HG03066 (cell line): ENCODE measurements at regions not wholly inside any gene's neighbourhood (a gene's known extent, or its start where the extent isn't known, plus 50 kb on each side); places are given as distances from the start of the nearest gene placed in this dataset.

Source experiments
- ATAC-seq: cut with Tn5 transposase; IDR thresholded peaks from one replicate; pipeline ENCODE4 v1.9.1; 2021; ENCODE audit warnings: low read depth; ENCODE audit not compliant: unreplicated experiment

DNA sequence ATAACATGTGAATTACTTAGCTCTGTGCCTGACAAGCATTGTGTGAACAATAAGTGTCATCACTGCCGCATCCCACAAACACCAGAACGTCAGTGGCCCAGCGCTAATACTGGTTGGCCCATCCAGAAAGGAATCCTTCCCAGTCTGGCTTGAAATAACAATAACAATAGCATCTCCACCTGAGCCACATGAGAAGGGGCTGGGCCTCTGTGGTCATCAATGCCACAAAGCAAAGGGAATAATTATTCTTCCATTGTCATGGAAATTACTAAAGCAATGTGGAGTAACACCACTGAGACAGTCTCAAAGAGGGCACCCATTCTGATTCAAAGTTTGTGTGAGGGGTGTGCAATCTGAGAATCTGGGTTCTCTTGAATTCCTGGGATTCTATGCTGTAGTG lies 105.7 kb upstream of the INHBA start:
- no peak for ATAC-seq

DNA sequence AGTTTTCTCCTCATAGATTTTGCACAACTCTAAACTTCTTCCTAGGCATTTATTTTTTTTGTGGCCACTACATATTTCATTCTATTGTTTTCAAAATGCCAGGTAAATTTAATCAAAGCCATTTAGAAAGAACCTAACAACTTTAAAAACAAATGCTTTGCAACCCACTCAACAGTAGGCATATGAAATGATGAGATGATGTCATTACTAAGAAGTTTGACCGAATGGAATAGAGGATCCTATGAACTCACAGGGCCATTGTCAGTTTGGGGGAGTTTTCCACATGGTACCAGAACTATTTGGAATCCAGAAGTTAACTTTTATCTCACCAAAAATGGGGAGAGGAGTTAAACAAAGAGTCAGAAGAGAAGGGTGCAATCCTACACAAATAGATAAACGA lies 100.7 kb upstream of the INHBA start:
- no peak for ATAC-seq

DNA sequence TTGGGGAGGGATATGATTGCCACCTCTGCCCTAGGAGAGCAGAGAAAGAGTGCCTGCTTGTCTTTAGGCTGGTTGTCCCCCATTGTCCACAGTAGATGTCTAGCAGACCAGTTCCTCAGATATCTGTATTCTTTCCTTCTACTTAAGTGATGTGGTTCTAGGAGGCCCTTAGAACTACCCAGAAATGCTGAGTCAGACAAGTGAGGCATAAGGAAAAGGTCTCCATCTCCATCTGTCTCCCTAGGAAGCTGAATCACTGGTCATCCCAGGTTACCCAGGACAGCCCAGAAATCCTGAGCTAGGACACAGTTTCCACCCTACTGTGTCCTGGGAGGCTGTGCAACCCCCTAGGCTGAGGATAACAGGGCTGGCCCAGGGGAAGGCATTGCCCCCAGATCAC lies 93.4 kb upstream of the INHBA start:
- no peak for ATAC-seq

DNA sequence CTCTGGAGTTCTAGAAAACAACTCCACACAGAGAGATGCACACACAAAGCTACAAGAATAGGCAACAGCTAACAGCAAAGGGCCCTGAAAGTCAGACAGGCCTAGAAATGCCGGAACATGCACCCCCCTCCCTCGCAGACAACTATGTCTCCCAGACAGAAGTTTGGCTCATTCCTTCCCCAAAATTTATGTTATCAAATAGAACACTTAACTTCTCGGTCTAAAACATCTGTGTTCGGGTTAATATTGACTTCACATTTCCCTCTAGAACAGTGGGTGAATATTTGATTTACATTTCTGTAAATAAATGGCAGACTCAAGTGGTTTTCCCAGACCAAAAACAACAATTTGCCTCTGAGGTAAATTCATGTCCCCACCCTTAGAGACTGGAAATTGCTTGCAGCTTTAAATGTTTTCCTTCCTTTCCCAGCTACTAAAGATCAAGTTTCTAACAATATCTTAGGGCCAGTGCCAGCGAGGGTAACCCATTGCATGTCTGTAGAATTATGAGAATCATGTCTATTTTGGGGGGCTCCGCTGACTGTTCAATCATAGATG lies 92.5 kb upstream of the INHBA start:
- no peak for ATAC-seq

DNA sequence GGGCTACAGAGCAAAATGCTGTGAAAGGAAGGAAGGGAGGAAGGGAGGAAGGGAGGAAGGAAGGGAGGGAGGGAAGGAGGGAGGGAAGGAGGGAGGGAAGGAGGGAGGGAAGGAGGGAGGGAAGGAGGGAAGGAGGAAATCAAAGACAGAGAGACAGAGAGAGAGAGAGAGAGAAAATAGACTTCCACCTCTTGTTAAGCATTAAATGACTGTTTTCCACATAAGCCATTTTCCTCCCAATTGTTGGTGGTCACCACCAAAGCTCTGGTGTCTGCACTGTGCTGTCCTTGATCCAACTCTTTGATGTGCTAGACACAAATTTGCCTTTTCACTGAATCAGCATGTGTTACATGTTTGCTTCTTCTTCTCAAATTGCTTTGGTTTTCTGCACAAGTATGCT lies 90.7 kb upstream of the INHBA start:
- ATAC-seq = no peak

DNA sequence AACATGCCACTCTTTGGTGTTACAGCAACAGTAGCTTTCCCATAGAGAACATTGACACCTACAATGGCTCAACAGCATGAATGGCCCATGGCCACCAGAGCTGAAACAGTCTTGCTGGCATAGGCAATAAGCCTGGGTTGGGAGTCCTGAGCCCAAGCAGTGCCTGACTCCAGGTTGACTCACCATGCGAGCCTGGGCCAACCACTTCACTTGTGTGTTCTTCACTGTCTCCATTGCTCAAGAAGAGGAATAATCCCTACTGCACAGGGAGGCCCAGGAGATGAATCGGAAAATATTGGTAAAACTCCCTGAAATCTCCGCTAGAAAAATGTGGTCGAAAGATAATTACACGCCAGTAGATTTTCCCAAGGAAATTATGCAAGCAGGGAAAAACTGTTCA lies 89.2 kb upstream of the INHBA start:
- no peak for ATAC-seq

DNA sequence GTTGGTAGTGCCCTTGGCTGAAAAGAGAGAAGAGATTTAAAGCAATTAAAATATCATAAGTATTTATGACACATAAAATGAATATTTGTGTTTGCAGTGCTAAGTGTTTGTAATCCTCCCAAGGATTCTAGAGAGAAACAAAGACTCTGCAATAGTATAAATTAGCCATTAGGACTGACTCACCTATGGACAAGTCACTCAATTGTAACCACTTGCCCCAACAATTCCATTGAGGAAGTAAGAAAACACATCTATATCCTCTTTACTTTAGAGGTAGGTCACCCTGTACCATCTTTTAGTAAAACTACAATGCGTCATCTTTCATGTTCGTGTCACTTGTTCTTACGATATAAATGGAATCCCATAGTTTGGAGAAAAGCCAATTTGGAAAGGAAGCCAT lies 85.7 kb upstream of the INHBA start:
- ATAC-seq = no peak

DNA sequence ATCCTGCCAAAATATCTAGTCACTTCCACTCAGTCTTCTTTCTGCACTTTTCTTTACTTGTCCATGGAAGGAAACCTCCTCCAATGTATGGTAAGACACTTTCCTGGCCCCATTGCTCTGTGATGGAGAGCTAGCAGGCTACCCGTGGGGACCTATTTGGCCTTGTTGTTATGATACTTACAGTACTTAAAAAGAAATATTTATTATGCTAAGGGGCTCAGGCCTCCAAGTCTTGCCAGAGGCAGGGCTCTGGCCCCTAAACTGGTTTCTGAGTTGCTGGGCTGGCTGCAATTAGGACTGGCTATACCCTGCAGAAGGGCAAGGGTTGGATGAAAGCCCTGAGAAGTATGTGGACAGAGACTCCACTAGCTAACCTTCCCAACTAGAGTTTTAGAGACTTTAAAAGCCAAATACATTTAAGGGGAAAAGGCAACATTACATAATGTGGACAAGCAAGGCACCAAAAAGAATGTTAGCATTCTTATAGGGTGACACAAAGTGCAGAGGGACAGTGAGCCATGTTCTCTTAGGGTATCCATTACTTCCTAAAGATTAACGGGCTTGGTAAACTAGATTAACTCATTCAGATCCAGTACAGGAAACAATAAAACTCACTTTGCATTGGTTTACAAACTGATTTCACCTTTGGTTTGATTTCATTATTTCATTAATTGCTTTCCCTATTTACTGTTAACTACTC lies 84.9 kb upstream of the INHBA start:
- ATAC-seq = no peak

DNA sequence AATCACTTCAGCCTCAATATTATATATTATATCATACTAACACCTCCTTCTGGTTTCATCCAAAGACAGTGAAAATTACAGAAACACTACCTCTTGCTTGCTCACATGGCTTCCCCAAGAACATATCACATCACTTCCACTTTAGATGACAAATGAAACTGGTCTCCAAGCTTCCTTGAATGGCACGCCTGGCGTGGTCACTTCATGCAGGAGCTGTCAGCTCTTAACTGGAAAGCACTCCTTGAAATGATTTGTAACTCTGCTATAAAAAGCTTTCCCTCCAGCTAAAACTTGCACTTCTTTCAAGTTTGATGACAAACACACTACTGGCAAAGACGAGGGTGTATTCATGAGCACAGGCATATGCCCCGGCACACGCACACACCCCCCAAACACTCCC lies 84.1 kb upstream of the INHBA start:
- no peak for ATAC-seq

DNA sequence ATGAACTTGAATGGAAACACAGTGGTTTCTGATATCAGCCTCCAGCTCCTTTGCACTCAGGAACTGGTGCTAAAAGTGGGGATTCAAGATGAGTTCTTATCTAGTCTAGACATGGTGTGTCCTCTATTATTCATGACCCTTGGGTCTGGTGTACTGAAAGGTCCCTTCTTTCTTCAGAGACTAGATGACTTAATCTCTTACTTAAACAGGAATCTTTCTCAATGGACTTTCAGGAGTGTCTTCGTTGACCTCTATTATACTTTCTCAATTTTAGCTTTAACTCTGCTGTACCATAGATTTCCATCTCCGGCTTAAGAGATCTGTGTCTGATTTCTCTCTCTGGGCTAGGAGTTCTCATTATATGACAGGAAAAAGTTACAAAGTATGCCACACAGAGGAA lies 83.5 kb upstream of the INHBA start:
- no peak for ATAC-seq

DNA sequence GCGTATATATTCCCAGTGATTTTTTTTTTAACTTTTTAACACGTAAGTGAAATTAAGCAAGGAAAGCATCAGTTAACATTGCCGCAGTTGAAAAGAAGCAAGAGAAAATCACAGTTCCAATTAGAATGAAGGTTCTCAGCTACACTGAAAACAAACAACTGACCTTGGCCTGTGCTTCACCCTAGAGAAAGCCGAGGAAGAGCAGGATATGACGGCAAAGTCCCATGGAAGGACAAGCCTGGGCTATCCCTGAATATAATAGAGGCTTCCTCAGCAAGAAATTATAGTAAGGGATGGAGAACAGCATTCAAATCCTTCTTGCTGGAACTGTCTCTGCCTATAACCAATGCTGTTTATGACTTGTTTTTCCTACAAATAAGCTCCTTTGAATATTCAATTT lies 83.0 kb upstream of the INHBA start:
- no peak for ATAC-seq

DNA sequence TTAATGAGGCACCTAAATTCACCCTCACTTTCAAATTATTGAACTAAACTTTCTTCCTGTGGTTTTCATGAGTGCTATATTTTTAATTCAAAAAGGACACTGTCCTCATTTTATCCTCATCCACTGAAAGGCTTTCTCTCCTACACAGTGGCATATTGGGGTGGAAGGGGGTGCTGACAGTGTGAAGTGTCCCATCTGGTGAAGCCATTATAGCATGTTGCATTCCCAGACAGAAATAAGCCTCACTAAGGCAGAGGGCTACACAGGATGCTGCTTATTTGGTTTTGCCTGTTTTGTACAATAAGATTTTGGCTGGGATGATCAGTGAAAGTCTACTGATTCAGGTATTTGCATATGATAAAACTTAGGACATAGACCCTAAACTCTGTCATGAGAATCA lies 82.4 kb upstream of the INHBA start:
- ATAC-seq = no peak

DNA sequence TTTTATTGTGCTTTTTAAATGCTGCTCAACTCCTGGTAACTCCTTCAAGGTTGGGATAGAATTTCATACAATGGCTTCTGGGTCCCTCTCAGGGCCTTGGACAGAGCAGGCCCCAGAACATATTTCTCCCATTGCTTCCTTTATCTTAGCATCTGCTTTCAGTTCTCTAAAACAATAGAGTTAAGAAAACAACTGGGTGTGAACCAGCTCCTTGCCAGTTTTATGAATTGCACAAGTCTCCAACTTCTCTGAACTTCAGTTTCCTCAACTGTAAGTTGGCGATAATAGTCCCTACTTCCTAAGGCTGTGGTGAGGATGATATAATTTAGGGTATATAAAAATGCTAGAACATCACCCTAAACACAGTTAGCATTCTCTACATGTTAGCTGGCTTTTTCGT lies 77.0 kb upstream of the INHBA start:
- no peak for ATAC-seq

DNA sequence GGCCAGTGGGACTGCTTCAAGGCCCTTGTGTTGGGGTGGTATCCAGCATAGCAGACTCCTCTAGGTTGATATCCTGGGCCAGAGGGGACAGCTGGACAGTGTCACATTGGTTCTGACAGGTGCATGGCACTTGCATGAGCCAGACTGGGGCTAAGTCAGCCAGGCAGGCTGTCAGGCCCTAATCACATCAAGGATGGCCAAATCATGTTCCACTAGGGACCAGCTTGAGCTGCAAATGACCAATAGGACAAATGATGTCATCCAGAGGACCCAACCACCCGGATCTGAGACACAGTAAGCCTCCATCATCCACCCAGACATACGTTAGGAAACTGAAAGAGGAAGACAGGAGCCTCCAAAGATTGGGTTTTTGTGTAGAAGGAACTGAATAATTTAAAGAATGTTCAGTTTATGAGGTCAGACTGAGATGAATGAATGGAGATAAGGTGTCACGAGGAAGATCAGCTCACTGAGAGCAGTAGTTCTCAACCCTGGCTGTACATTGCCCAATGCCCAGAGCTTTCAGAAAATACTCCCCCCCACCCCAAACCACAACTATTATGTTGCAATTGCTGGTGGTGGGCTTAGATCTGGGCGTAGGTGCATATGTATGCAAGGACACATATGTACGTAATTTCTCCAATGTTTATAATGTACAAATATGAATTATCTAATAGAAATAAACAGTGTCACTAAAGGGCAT lies 75.2 kb upstream of the INHBA start:
- ATAC-seq = no peak

DNA sequence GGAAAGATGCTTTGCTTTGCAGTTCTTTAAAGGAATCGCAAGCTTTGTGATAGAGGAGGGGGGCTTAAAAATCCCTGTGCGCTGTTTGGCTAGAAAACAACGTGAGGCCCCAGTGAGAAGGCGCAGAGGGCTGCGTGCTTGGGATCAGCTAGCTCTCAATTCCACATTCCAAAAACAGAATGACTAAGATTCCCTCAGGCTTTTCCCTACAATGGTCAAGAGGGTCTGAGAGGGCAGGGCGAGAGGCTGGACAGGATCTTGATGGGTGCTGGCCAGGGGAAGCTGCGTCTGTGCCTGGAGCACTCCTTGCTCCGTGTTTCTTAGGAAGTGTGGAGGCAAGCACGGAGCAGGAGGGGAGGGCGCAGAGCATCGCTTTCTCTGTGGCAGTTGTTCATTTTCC lies 72.1 kb upstream of the INHBA start:
- ATAC-seq = no peak

DNA sequence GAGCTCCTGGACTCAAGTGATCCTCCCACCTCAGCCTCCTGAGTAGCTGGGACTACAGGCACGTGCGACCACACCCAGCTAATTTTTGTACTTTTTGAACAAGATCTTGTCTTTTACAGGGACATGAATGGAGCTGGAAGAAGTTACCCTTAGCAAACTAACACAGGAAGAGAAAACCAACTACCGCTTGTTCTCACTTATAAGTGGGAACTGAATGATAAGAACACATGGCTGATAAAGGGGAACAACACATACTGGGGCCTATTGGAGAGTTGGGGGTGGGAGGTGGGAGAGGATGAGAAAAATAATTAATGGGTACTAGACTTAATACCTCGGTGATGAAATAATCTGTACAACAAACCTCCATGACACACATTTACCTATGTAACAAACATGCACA lies 70.9 kb upstream of the INHBA start:
- ATAC-seq = no peak

DNA sequence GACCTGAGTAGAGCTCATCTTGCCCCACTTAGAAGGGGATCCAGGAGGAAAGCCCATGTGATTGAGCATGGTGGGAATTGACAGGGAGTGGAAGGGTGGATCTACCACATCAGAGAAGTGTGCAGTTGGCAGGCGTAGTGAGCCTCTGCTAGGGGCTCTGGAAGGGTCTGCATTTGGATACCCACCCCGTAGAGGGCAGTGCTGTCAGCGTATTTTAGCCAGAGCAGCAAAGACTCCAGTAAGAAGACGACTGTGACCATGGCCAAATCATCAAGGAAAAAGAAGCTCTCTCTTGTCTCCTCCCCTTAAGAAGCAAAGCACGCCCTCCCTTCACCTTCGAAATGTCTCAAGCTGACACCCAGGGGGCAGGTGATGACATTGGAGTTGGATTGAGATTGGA lies 68.8 kb upstream of the INHBA start:
- ATAC-seq = no peak

DNA sequence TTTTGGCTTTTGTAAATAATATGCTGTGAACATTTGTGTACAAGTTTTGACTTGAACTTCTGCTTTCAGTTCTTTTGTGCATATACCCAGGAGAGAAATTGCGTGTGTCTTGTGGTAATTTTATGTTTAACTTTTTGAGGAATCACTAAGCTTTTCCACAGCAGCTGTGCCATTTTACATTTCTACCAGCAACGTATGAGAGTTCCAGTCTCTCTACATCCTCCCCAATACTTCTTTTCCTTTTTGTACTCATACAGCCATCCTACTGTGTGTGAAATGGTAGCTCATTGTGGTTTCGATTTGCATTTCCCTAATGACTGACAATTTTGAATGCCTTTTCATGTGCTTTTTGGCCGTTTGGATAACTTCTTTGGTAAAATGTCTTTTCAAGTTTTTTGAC lies 66.3 kb upstream of the INHBA start:
- no peak for ATAC-seq

DNA sequence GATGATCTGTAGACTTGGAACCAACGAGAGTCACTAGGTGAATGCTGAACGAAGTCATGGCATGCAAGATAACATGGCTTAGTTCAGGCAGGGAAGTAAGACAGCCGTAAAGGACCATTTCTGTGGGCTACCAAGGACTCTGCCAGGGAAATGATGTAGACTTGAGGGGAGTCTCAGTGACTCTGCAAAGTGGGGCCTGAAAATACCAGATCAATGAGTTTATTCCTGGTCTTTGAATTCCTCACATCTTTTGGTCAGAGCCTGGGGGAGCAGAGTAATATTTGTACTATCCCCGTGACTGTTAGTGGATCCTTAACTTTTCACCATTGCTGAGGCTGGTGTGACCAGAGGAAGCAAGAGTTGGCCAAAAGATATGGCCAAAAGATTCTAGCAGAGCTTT lies 60.7 kb upstream of the INHBA start:
- no peak for ATAC-seq

DNA sequence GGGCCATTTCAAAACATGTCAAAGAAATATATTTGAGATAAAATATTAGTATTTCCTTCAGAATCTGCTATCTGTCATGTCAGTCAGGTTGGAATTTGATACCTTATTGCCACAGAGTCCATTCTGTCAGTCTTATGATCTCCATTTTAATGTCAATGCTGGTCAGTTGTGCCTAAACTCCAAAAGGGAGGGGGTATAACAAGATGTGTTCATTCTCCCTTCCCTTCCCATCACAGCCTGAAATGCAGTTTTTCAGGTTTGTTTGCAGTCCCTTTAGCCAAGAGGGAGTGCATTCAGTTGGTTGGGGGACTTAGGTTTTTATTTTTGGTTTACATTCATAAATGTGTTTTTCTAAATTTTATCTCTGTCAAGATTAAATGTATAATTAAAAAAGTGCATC lies 59.8 kb upstream of the INHBA start:
- no peak for ATAC-seq

DNA sequence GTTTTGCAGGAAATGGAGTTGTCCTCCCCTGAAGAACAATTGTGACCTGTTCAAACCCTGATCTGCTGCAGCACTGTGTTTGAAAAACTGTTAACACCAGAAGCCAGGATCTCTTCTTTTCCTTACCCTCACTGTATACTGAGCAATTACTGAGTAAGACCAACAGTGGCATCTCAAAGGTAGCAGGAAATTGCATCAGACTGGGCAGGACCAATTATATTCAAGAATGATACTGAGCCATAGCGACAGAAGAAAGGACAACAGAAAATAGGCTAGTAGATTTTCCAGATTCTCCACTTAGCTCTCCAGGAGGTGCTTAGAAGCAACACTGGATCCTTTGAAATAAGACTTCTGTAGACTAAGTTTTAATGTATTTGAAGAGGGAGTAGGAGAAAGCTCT lies 57.4 kb upstream of the INHBA start:
- ATAC-seq = no peak

DNA sequence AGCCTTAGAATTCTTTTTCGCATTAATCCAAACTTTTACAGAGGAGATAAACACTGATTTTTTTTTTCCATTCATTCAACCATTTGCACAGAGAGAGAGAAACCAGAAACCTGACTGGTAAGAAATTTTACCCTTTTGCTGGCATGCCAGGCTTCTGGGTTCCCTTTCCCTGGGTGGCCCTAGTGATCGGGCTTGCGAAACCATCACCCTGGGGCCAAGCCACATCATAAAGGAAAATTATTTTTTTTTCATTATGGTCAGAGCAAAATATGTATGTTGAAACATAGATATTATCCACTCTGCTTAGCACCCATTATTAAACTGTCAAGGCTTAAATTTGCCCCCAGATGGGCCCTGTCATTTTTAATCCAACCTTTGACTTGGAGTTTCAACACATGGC lies 55.4 kb upstream of the INHBA start:
- no peak for ATAC-seq
